AG08395 (cell line): ENCODE measurements at regions not wholly inside any gene's neighbourhood (a gene's known extent, or its start where the extent isn't known, plus 50 kb on each side); places are given as distances from the start of the nearest gene placed in this dataset.

Experiments
- DNase-seq: peaks from one replicate; pipeline ENCODE4 v3.0.0; 2012; ENCODE audit warnings: mixed read lengths, low spot score

DNA sequence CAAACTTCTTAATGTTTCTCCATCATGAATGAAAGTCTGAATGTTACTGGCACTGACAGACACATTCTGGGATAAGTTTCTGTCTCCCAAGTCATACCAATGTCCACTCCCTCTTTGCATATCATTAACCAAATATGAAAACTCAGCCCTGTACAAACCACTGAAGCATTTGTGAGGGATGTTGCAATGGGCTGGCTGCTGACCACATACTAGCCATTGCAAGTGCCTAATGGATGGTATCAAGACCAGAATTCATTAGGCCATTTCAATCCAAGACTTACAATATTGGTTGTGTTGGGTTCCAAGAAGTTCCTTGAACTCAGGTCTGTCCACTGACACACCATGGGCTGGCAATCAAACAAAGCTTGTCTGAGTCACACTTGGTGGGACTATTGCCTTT, 73.8 kb downstream of the CBLN2 start:
- no peak for DNase-seq

DNA sequence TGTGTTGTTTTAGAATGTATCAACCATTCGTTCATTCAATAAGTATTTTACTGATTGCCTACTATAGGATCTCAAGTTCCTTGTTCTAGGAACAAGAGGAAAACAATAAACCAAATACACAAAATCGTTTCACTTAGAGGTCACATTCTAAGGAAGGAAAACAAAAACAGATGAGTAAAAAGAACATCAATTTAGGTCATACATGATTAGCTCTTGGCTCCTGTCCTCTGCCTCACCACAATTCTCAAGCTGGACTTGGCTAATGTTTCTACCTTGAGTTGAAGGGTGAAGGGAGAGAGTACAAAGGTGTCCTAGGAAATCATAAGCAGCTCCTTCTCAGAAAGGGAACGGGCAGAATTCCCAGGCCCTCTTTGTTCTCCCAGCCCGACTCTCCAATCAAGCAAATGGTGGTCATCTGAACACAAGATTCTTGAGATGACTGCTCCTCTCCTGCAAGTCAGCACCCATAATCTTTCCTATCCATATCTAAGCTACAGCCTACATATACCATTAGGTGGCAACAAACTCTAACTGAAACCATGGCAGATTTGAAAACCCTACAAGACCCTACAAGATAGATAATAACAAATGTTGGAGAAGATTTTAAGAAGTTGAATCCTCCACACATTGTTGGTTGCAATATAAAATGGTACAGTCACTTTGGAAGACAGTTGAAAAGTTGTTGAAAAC, 76.0 kb downstream of the CBLN2 start:
- DNase-seq: no peak

DNA sequence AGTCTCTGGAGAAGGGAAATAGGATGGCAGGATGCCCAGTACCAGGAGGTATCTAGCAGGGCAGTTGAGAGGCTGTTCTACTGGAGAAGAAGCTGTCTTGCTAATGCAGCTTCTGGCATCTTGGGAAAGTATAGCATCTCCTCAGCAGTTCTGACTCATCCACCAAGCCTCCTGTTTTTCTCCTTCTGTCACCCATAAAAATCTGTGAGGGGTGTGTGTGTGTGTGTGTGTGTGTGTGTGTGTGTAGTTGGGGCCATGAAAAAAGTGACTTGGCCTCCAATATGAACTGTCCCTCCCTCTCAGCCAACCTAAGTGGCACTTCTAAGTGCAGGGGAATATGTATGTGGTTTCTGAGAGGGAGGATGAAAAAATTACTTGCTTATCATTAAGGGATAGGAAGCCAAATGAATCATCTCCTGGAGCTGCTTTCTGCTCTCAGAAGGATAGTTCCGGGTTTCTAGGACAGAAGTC, 83.9 kb downstream of the CBLN2 start:
- DNase-seq: no peak

DNA sequence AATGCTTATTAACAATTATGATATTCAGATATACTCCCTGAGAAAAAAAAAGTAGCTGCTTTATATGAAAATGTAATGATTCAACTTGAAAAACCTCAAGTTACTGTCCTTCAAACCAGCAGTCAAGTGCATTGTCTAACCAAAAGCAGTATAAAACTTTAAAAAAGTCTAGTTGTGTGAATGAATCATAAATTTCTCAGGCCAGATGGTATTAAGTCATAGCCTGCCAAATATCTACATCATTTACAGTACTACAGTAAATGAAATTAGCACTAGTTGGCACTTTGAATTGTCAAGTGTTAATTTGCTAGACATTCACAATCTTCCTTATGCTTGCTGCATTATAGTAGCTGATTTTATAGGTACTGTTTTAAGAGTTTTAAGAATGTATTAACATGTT, 85.9 kb downstream of the CBLN2 start:
- DNase-seq: no peak

DNA sequence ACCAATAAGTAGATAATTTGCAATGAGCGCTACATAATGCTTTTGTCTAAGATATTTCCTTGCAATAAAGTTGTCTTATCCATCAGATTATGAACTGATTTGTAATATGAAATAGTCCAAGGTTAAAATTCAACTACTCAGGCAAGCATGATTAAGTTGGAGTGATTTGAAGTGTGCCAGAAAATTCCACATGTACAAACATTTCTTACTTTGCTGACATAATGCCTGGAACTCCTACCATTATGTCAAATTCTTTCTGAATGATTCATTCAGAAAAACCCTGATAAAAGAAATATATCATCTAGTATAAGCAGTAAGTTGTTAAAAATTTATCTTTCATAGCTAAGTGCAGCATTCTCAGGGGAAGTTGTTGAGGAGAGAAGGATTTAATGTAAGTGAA, 87.3 kb downstream of the CBLN2 start:
- no peak for DNase-seq

DNA sequence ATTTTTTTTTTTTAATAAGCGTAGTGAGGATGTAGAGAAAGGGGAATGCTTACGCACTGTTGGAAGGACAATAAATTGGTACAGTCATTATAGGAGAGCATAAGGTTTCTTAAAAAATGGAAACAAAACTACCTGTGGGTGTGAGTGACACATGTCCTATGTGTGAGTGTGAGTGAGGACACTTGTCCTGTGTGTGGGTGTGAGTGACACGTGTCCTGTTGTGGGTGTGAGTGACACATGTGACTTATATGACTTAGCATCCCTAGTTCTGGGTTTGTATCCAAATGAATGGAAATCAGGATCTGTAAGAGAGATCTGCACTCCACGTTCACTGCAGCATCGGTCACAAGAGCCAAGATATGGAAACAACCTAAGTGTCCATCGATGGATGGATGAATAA, 91.8 kb downstream of the CBLN2 start:
- DNase-seq: no peak

DNA sequence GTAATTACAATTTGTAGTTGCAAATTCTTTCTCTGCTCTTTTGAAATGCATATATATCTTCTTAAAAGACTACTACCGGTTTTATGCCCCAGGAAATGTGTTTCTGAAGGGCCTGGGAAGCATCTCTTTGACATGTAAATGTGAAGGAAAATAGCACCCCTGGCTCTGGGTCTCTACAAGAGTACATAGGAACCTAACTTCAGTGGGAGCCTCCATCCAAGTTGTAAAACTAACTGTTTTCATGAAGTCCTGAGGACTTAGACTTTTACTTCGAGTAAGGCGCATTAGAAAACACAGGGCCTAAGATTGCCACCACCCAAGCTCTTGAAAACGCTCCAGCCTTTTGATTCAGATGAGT, 99.4 kb downstream of the CBLN2 start:
- no peak for DNase-seq

DNA sequence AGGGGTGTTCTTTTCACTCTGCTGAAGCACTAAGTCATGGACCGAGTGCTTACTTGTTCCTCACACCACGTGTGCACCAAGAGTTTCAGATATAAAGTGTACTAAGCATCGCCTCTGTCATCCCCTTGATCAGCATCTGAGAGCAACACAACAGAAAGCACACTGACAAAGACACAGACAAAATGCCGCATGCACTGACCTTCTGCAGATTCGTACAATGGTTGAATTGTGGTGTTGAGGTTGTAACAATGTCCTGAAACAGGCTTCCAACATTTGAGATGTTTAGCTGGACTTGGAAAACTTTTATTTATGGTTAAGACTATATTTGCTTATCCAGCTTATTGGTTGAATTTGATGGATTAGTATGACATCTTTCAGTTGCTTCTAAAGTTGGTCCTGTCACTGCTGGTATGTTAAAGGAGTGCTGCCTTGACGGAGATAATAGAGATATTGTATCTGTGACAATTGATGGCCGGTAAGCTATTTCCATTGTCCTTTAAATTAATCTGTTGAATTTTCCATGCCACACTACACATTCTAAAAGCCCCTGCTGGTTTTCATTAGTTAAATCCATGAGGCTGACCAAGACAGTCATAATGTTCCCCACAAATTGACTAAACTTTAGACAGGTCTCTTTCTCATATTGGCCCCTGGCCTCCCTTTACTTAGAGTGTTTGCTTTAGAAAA, 99.9 kb downstream of the CBLN2 start:
- no peak for DNase-seq

DNA sequence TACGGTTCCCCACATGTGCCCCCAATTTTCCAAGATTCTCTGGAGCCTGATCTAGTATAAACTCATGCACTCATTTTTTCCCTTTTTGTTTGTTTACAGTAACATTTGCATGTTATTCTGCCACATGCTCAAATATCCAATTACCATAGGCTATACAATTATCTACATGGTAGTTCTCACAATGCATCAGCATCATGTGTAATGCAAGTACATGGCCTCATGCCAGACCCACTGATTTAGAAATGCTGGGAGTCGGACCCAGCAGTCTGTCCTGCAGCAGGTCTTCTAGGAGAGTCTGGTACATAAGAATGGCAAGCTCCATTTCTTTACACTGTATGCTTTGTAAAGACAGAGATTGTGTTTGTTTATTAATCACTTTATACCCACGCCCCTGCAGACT, 107.7 kb downstream of the CBLN2 start:
- no peak for DNase-seq

DNA sequence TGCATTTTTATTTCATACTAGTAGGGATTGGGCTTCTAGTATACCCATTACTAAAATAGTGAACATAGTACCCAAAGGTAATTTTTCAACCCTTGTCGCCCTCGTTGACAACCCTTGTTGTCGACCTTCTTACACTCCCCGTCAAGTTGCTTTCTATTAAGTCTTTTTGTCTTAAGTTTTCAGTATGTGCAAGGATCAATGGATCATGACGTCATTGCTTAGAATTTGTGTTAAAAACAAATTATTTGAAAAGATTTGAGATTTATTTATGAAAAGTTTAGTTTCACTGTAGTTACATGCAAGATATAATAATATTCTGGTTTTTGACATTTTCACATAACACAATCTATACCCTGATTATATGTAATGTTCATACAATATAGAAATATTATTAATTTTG, 110.4 kb downstream of the CBLN2 start:
- no peak for DNase-seq

DNA sequence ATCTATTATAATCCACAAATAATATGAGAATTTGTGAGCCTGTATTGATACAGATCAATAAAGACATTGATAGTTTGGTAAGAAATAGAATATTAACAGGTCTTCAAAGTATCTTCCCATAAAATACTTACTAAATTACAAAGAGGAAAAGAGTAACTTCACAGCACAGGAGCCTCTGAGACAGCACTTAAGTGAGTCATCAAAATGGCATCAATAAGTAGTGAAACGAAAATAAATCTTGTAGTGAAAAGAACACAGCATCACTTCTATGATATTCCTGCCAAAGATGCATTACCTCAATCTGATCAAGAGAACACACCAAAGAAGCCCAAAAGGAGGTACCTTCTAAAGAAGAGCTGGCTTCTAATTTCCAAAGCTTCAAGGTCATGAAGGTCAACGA, 116.4 kb downstream of the CBLN2 start:
- DNase-seq: no peak

DNA sequence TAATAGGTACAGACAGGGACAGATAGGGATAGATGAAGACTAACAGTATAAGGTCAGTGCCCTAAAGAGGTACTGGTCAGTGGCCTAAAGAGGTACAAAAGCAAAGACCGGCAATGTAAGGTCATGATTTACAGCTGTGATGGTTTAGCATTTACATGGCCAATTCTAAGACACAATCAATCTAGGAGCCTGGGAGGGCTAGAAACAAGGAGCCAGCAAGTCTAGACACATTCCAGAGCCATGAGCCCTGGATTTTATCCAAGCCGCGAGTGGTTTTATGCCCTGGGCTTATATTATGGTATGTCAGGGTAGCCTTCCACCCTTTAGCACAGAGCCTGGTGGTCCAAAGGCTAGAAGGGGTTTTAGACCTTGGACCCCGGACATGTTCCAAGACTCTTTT, 124.2 kb downstream of the CBLN2 start:
- DNase-seq: no peak

DNA sequence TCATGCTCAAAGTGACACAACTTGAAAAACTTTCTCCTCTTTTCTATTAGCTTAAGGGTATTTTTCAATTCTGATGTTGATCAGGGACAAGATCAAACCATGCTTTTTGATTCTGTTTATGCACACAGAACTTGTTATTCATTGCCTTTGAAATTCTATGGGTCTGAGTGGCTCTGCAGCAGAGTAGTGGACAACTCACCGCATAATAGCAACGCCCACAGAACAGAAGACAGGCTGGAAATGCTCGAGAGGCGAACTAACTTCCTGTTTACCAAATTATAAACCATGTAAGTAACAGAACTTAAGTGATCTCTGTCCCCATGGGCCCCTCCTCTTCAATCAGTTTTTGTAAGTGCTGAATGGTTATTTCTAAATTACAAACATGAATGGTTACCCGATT, 131.2 kb downstream of the CBLN2 start:
- peak; percentile 2 for DNase-seq

DNA sequence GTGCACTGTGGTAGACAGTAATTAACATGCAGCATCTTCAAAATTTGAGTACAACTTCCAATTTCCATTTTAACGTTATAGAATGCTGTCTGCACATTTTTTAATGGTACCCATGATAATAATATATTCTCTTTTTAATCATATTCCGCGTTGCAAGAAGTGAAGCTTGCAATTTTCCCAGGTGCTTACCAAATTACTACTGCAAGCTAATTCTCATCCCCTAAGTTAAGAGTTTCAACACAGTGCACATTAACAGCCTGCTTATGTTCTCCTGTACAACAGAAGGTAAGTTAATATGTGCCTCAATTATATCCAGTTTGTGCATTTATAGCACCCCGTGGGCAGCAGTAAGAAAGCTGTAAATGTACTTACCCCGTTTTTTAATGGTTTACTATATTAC, 132.9 kb downstream of the CBLN2 start:
- DNase-seq: no peak

DNA sequence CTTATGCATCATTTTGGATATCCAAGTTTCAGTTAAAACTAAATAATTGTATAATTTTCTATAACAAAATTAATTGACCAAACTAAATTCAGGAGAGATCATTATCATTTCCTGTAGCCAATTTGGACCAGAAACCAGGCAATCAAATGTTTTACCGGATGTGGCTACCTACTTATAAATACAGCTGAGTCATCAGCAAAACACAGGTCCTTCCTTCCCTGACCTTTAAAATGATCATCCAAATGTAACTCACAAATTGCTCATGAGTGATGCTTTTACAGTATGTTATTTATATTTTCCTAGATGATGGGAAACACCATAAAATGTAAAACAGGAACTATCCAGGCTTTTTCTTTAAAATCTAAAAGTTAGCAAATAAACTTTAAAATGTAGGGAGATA, 133.7 kb downstream of the CBLN2 start:
- DNase-seq: no peak

DNA sequence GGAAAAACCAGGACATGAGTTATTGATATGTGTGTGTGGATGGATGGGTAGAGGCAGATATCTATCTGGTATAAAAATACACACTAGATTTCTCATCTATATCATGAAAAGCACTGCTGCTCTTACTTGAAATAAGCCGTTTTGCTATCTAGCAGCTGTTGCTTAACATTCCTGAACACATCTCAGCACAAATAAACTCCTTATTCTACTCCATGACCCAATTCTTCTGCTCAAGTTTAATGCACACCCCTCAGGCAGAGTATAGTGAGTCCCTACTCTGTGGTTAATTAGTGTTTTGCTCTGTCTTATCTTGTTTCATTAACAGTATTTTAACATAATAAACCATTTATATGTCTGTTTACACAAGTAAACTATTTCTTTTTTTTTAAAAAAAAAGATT, 134.2 kb downstream of the CBLN2 start:
- DNase-seq: no peak

DNA sequence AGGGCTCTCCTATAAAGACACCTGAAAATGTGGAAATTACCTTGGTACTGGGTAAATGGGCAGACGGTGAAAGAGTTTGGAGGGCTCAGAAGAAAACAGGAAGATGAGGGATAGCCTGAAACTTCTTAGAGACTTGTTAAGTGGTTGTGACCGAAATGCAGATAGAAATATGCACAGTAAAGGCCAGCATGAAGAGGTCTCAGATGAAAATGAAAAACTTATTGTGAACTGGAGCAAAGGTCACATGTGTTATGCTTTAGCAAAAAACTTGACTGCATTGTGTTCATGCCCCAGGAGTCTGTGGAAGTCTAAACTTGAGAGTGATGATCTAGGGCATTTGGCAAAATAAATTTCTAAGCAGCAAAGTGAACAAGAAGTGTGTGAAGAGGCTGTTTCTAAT, 137.1 kb downstream of the CBLN2 start:
- no peak for DNase-seq

DNA sequence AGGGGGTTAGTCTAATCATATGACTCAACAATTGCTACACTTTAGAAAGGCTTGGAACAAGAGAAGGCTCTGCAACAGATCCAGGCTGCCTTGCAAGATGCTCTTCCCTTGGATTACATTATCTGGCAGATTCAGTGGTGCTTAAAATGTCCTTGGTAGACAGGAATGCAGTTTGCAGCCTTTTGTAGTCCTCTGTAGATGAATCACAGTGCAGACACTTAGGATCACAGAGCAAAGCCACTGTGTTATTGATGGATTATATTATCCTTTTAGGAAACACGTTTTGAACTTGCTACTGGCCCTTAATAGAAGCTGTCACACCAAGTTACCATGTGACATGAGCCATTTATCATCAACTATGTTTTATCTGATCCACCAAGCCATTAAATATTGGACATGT, 152.2 kb downstream of the CBLN2 start:
- no peak for DNase-seq

DNA sequence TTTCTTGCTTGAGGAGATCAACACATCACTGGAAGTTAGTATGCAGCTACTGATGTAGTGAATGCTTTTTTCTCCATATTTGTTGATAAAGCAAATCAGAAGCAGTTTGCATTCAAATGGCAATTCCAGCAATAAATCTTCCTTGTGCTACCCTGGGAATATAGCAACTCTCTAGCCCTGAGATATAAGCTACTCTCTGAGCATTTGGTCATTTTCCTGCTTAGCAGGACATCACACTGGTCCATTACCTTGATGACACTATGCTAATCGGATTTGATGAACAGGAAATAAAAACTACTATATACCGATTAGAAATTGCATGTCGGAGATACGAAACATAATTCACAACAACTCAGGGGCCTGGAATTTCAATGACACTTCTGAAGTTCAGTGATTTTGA, 152.7 kb downstream of the CBLN2 start:
- no peak for DNase-seq

DNA sequence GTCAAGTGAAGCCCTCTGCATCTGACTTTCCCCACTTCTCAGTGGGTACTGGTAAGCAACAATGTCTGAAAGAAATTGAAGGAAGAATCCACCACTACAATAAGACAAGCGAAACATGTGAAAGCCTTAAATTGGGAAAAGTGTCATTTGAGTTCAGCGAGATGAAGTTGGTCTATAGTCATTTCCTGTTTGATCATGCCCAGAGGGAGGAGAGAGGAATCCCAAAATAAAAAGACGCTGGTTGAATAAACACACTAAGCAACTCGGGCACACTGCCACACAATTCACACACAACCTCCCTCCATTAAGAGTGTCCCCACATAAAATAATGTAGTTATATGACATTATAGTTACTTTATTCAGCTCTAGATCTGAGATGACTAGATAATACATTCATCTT, 166.1 kb downstream of the CBLN2 start:
- no peak for DNase-seq

DNA sequence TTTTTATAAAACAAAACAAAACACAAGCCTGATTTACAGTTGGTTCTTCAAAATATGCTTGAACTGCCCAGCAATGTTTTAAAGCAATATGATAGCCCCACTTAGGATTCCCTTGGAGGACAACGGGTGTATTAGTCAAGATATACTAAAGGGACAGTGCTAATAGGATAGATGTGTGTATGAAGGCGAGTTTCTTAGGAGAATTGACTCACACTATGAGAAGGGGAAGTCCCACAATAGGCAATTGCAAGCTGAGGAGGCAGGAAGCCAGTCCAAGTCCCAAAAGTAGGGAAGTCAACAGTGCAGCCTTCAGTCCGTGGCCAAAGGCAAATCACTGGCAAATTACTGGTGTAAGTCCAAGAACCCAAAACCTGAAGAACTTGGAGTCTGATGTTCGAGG, 167.9 kb downstream of the CBLN2 start:
- no peak for DNase-seq

DNA sequence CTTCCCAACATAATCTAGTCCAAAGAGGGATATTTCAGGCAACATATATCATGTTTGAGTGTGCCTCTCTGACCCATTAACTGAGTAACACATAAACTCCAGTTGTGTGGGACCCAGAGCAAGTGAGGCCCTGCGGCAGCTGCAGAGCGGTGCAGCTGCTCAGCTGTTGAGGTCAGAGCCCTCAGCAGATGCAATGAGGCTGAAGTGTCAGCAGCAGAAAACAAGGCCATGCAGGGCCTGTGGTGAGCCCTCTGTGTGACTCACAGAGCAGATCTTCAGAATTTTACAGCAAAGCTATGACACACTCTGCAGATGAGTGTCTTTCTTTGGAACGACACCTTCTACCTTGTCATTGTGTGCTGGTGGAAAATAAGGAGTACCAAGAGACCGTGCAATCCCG, 168.5 kb downstream of the CBLN2 start:
- peak; percentile 7 for DNase-seq

DNA sequence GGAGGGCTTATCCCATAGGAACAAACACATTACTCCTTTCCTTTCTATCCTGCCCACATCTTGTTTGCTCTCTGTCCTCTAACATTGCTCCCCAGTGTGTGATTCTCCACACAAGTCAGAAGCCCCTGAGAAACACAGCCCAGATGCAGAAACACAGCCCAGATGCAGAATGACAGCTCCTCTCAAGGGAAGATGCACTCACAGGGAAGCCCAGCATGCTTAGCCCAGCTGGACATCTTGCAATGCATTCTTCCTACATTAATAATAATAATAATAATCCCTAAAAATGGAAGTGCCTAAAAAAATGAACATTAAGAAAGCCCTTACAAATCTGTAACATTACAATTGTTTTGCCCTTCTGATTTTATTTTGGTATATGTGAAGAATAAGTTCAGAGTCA, 172.1 kb downstream of the CBLN2 start:
- DNase-seq: no peak

DNA sequence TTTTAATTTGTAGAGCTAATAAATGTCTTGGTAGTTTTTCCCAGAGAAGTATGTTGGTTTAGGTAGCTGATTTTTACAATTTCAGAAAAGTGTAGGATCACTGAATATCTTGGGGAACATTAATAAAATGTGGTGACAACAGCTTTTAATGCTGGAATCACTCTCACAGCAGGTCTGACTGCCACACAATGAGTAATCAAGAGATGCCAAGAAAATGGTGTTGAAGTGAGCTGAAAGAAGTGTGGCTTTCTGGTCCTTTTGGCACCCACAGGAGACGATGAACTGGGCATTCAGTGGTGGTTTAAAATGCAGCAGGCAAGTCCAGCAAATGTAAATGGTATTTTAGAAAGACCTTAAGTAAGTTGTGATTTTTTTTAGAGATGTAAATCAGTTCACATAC, 175.8 kb downstream of the CBLN2 start:
- no peak for DNase-seq
